Activated CD8-positive, alpha-beta T cell treated with anti-CD3 and anti-CD28 coated beads, Interleukin-2, amount 10 ng/mL, durations not matched to agents 7 days and 5 days (primary cell): ENCODE measurements at regions not wholly inside any gene's neighbourhood (a gene's known extent, or its start where the extent isn't known, plus 50 kb on each side); places are given as distances from the start of the nearest gene placed in this dataset.
A peak's percentile ranks its signal among the peaks of the same experiment; 100 is the strongest.

Source experiments
- ATAC-seq: fragments of 150-1000 bp; cut with Tn5 transposase; one replicate; pipeline ENCODE4 v1.10.0; 2021; ENCODE audit warnings: moderate library complexity
- CTCF ChIA-PET: fragments of 350-600 bp; sonication (Branson Sonifier 250); formaldehyde crosslinking; loops from one replicate; lab custom pipeline; 2021; ENCODE audit warnings: antibody characterized with exemption; lab: Charles Lee
- POLR2A ChIA-PET: fragments of 350-600 bp; sonication (Branson Sonifier 250); formaldehyde crosslinking; loops from one replicate; lab custom pipeline; 2021; ENCODE audit warnings: antibody characterized with exemption; lab: Charles Lee
- DNase-seq: peaks from one replicate; pipeline ENCODE4 v3.0.0-alpha.2; 2020
- H3K27ac Mint-ChIP-seq: one replicate; pipeline ENCODE4 v1.8.0; 2021; ENCODE audit warnings: mild to moderate bottlenecking, mixed read lengths
- H3K27me3 Mint-ChIP-seq: one replicate; pipeline ENCODE4 v1.8.0; 2021; ENCODE audit warnings: low read depth, mixed read lengths
- H3K36me3 Mint-ChIP-seq: one replicate; pipeline ENCODE4 v1.8.0; 2021; ENCODE audit warnings: low read depth, mixed read lengths
- H3K4me1 Mint-ChIP-seq: one replicate; pipeline ENCODE4 v1.8.0; 2021; ENCODE audit warnings: low read depth, mixed read lengths
- H3K4me3 Mint-ChIP-seq: one replicate; pipeline ENCODE4 v1.8.0; 2021; ENCODE audit warnings: mild to moderate bottlenecking, mixed read lengths
- H3K9me3 Mint-ChIP-seq: one replicate; pipeline ENCODE4 v1.8.0; 2022; ENCODE audit warnings: mixed read lengths; ENCODE audit not compliant: insufficient read depth

- ChIA-PET CTCF (no interaction called here), POLR2A (no interaction called here)
- Mint-ChIP-seq H3K36me3 (no peaks in the 10 kb centered on the region), H3K27ac (no peak overlapping the region), H3K4me3 (no peak overlapping the region), H3K4me1 (no peaks in the 10 kb centered on the region), H3K9me3 (no peaks in the 10 kb centered on the region), H3K27me3 (peaks cover 7% of the 10 kb centered on the region)
- DNase-seq: no peak
- ATAC-seq: no peak
Observed at GRCh38 chr11:116465056-116465455, 307.7 kb downstream of the BUD13 start.

- ChIA-PET POLR2A (no interaction called here), CTCF (no interaction called here)
- ATAC-seq (no peak), DNase-seq (no peak)
- Mint-ChIP-seq H3K9me3 (no peaks in the 10 kb centered on the region), H3K4me1 (no peaks in the 10 kb centered on the region), H3K27me3 (peaks cover 5% of the 10 kb centered on the region), H3K4me3 (no peak overlapping the region), H3K27ac (no peak overlapping the region), H3K36me3 (no peaks in the 10 kb centered on the region)
Observed at GRCh38 chr11:116461789-116462188, 311.0 kb downstream of the BUD13 start.

- DNase-seq (no peak), ATAC-seq (no peak)
- no peak overlapping the region for H3K27ac Mint-ChIP-seq
- H3K4me1 Mint-ChIP-seq: no peaks in the 10 kb centered on the region
- CTCF ChIA-PET: no interaction called here
- no peak overlapping the region for H3K4me3 Mint-ChIP-seq
- no peaks in the 10 kb centered on the region for H3K36me3 Mint-ChIP-seq
- no peaks in the 10 kb centered on the region for H3K9me3 Mint-ChIP-seq
- POLR2A ChIA-PET: no interaction called here
- H3K27me3 Mint-ChIP-seq: peaks cover 5% of the 10 kb centered on the region
Observed at GRCh38 chr11:116460156-116460920, 312.4 kb downstream of the BUD13 start.

GRCh38 chr11:116459185-116460045 is 313.4 kb downstream of the BUD13 start:
- H3K4me1 Mint-ChIP-seq: no peaks in the 10 kb centered on the region
- DNase-seq (no peak), ATAC-seq (no peak)
- CTCF ChIA-PET: no interaction called here
- H3K27me3 Mint-ChIP-seq: peaks cover 2% of the 10 kb centered on the region
- no peak overlapping the region for H3K4me3 Mint-ChIP-seq
- H3K36me3 Mint-ChIP-seq: no peaks in the 10 kb centered on the region
- POLR2A ChIA-PET: no interaction called here
- H3K27ac Mint-ChIP-seq: no peak overlapping the region
- H3K9me3 Mint-ChIP-seq: no peaks in the 10 kb centered on the region

GRCh38 chr11:116458546-116458945 is 314.2 kb downstream of the BUD13 start:
- Mint-ChIP-seq H3K36me3 (no peaks in the 10 kb centered on the region), H3K9me3 (no peaks in the 10 kb centered on the region), H3K27me3 (peaks cover 2% of the 10 kb centered on the region), H3K4me1 (no peaks in the 10 kb centered on the region), H3K27ac (no peak overlapping the region), H3K4me3 (no peak overlapping the region)
- CTCF ChIA-PET: no interaction called here
- POLR2A ChIA-PET: no interaction called here
- no peak for DNase-seq
- no peak for ATAC-seq

- Mint-ChIP-seq H3K4me3 (no peak overlapping the region), H3K27me3 (peaks cover 2% of the 10 kb centered on the region), H3K27ac (no peak overlapping the region), H3K36me3 (no peaks in the 10 kb centered on the region), H3K4me1 (no peaks in the 10 kb centered on the region), H3K9me3 (no peaks in the 10 kb centered on the region)
- DNase-seq (no peak), ATAC-seq (no peak)
- ChIA-PET CTCF (interaction anchor here (1.7 kb wide), 1 partner anchor 41 kb away, joined by 3 read pairs; no protein-coding TSS in a partner anchor), POLR2A (interaction anchor here (0.6 kb wide), 1 partner anchor 139 kb away, joined by 3 read pairs; no protein-coding TSS in a partner anchor)
Observed at GRCh38 chr11:116457336-116458007, 315.3 kb downstream of the BUD13 start.

GRCh38 chr11:116454951-116455350 is 317.8 kb downstream of the BUD13 start:
- ATAC-seq: no peak
- ChIA-PET CTCF (interaction anchor here (1.2 kb wide), 1 partner anchor 237 kb away, joined by 6 read pairs; no protein-coding TSS in a partner anchor), POLR2A (interaction anchor here (0.6 kb wide), 1 partner anchor 19 kb away, joined by 4 read pairs; no protein-coding TSS in a partner anchor)
- no peaks in the 10 kb centered on the region for H3K9me3 Mint-ChIP-seq
- DNase-seq: no peak
- H3K4me3 Mint-ChIP-seq: no peak overlapping the region
- no peaks in the 10 kb centered on the region for H3K36me3 Mint-ChIP-seq
- no peak overlapping the region for H3K27ac Mint-ChIP-seq
- H3K4me1 Mint-ChIP-seq: no peaks in the 10 kb centered on the region
- H3K27me3 Mint-ChIP-seq: peaks cover 2% of the 10 kb centered on the region

GRCh38 chr11:116454020-116454645 is 318.7 kb downstream of the BUD13 start:
- Mint-ChIP-seq H3K4me3 (no peak overlapping the region), H3K27ac (no peak overlapping the region), H3K9me3 (no peaks in the 10 kb centered on the region), H3K4me1 (no peaks in the 10 kb centered on the region), H3K36me3 (no peaks in the 10 kb centered on the region), H3K27me3 (no peaks in the 10 kb centered on the region)
- ChIA-PET POLR2A (no interaction called here), CTCF (interaction anchor here (1.2 kb wide), 1 partner anchor 237 kb away, joined by 6 read pairs; no protein-coding TSS in a partner anchor)
- ATAC-seq (no peak), DNase-seq (peak; percentile 39)

- no peaks in the 10 kb centered on the region for H3K36me3 Mint-ChIP-seq
- POLR2A ChIA-PET: no interaction called here
- H3K27ac Mint-ChIP-seq: no peak overlapping the region
- H3K4me1 Mint-ChIP-seq: no peaks in the 10 kb centered on the region
- DNase-seq (no peak), ATAC-seq (no peak)
- no peaks in the 10 kb centered on the region for H3K9me3 Mint-ChIP-seq
- H3K27me3 Mint-ChIP-seq: no peaks in the 10 kb centered on the region
- H3K4me3 Mint-ChIP-seq: no peak overlapping the region
- CTCF ChIA-PET: no interaction called here
Observed at GRCh38 chr11:116452461-116452860, 320.3 kb downstream of the BUD13 start.

- H3K9me3 Mint-ChIP-seq: no peaks in the 10 kb centered on the region
- H3K27me3 Mint-ChIP-seq: peaks cover 3% of the 10 kb centered on the region
- CTCF ChIA-PET: no interaction called here
- POLR2A ChIA-PET: no interaction called here
- H3K4me1 Mint-ChIP-seq: no peaks in the 10 kb centered on the region
- H3K36me3 Mint-ChIP-seq: no peaks in the 10 kb centered on the region
- DNase-seq (no peak), ATAC-seq (no peak)
- no peak overlapping the region for H3K4me3 Mint-ChIP-seq
- no peak overlapping the region for H3K27ac Mint-ChIP-seq
Observed at GRCh38 chr11:116449522-116449921, 323.3 kb downstream of the BUD13 start.

GRCh38 chr11:116446048-116446941 is 326.5 kb downstream of the BUD13 start:
- H3K36me3 Mint-ChIP-seq: no peaks in the 10 kb centered on the region
- ChIA-PET CTCF (no interaction called here), POLR2A (no interaction called here)
- H3K27ac Mint-ChIP-seq: no peak overlapping the region
- H3K4me1 Mint-ChIP-seq: no peaks in the 10 kb centered on the region
- no peaks in the 10 kb centered on the region for H3K9me3 Mint-ChIP-seq
- peaks cover 3% of the 10 kb centered on the region for H3K27me3 Mint-ChIP-seq
- ATAC-seq (no peak), DNase-seq (no peak)
- H3K4me3 Mint-ChIP-seq: no peak overlapping the region
